Immature natural killer cell (primary cell): ENCODE measurements at regions not wholly inside any gene's neighbourhood (a gene's known extent, or its start where the extent isn't known, plus 50 kb on each side); places are given as distances from the start of the nearest gene placed in this dataset.
"Not testable (repeated sequence)": the region's sequence is repeated elsewhere in the genome, so short reads cannot be mapped to it uniquely, and the experiment has no call there.

Experiments
- DNase-seq, 3 donors: peaks; one replicate each; pipeline ENCODE4 v3.0.0; 2022; ENCODE audit warnings: mixed read lengths in 1 of 3
- H3K27ac Mint-ChIP-seq, 6 donors: one replicate each; pipeline ENCODE4 v1.8.0; 2020; ENCODE audit warnings: mixed read lengths in 6 of 6, mild to moderate bottlenecking in 5 of 6, inconsistent platforms in 4 of 6, moderate library complexity in 3 of 6
- H3K27me3 Mint-ChIP-seq, 3 donors: one replicate each; pipeline ENCODE4 v1.8.0; 2020 to 2021; ENCODE audit warnings: low read depth in 3 of 3, mild to moderate bottlenecking in 3 of 3, mixed read lengths in 3 of 3, moderate library complexity in 3 of 3, inconsistent platforms in 1 of 3
- H3K36me3 Mint-ChIP-seq, 3 donors: one replicate each; pipeline ENCODE4 v1.8.0; 2020; ENCODE audit warnings: mixed read lengths in 3 of 3, inconsistent platforms in 2 of 3, mild to moderate bottlenecking in 2 of 3
- H3K4me1 Mint-ChIP-seq, 2 donors: one replicate each; pipeline ENCODE4 v1.8.0; 2020; ENCODE audit warnings: inconsistent platforms in 2 of 2, mild to moderate bottlenecking in 2 of 2, mixed read lengths in 2 of 2, moderate library complexity in 1 of 2
- H3K4me3 Mint-ChIP-seq, 5 donors: one replicate each; pipeline ENCODE4 v1.8.0; 2020; ENCODE audit warnings: mild to moderate bottlenecking in 5 of 5, mixed read lengths in 5 of 5, inconsistent platforms in 3 of 5, moderate library complexity in 3 of 5
- H3K9me3 Mint-ChIP-seq, 6 donors: one replicate each; pipeline ENCODE4 v1.8.0; 2020; ENCODE audit warnings: mild to moderate bottlenecking in 6 of 6, mixed read lengths in 6 of 6, inconsistent platforms in 4 of 6, moderate library complexity in 3 of 6

DNA sequence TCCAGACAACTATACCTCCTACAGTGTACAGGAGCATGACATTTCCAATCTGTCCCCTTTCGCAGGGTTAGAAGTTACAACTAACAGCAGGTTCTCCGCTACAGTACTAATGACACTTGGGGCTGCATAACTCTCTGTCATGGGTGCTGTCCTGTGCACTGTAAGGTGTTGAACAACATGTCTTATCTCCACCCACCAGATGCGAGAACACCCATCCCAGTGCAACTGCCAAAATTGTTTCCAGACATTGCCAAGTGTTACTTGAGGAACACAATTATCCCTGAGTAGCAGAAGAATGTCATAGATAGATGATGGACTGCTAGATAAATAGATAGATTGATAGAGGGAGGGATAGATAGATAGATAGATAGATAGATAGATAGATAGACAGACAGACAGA is 200.9 kb upstream of the USP9Y start:
- no peaks in the 10 kb centered on the region for H3K4me1 Mint-ChIP-seq
- H3K36me3 Mint-ChIP-seq: no peaks in the 10 kb centered on the region
- H3K4me3 Mint-ChIP-seq: no peak overlapping the region
- DNase-seq: no peak
- no peaks in the 10 kb centered on the region for H3K27me3 Mint-ChIP-seq
- H3K27ac Mint-ChIP-seq: no peak overlapping the region
- H3K9me3 Mint-ChIP-seq: no peaks in the 10 kb centered on the region

DNA sequence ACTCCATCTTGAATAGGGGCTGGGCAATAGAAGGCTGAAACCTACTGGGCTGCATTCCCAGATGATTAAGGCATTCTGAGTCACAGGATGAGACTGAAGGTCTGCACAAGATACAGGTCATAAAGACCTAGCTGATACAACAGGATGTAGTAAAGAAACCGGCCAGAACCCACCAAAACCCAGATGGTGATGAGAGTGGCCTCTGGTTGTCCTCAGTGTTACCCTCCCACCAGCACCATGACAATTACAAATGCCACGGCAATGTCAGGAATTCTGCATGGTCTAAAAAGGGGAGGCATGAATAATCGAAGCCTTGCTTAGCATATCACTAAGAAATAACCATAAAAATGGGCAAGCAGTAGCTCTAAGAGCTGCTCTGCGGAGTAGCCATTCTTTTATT is 197.0 kb upstream of the USP9Y start:
- not testable (repeated sequence) for H3K4me1 Mint-ChIP-seq, DNase-seq, H3K27ac Mint-ChIP-seq, H3K36me3 Mint-ChIP-seq, H3K27me3 Mint-ChIP-seq, H3K4me3 Mint-ChIP-seq, H3K9me3 Mint-ChIP-seq

DNA sequence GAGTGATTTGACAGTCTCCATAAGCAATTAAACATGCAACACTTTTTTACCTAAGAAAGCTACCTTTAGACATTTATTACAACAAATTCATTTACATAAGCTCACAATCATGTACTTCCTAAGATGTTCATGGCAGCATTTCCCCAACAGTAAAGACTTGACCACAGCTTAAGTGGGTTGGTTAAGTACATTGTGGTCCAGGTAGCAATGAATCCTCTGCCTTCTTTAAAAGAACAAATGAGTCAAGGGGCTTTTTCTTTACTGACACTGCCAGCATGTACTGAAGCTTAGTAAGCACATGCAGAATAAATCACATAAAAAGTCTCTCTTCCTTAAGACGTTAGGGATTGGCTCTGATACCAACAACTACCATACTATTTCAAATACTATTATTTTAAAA is 183.7 kb upstream of the USP9Y start:
- no peaks in the 10 kb centered on the region for H3K27me3 Mint-ChIP-seq
- H3K36me3 Mint-ChIP-seq: no peaks in the 10 kb centered on the region
- H3K9me3 Mint-ChIP-seq: no peaks in the 10 kb centered on the region
- H3K4me1 Mint-ChIP-seq: no peaks in the 10 kb centered on the region
- no peak for DNase-seq
- no peak overlapping the region for H3K27ac Mint-ChIP-seq
- no peak overlapping the region for H3K4me3 Mint-ChIP-seq

DNA sequence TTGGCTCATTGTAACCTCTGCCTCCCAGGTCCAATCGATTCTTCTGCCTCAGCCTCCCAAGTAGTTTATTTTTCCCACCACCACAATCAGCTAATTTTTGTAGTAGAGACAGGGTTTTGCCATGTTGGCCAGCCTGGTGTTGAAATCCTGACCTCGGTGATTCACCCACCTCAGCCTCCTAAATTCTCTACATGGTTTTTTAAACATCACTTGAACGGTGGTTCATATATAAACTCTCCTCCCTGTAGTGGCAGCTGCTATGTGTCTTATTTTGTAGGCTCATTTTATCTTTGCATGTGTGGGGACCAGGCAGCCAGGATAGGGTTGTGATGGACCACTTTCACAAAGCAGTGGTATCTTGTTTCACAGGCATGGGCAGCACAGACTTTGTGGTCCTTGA is 175.8 kb upstream of the USP9Y start:
- no peaks in the 10 kb centered on the region for H3K9me3 Mint-ChIP-seq

DNA sequence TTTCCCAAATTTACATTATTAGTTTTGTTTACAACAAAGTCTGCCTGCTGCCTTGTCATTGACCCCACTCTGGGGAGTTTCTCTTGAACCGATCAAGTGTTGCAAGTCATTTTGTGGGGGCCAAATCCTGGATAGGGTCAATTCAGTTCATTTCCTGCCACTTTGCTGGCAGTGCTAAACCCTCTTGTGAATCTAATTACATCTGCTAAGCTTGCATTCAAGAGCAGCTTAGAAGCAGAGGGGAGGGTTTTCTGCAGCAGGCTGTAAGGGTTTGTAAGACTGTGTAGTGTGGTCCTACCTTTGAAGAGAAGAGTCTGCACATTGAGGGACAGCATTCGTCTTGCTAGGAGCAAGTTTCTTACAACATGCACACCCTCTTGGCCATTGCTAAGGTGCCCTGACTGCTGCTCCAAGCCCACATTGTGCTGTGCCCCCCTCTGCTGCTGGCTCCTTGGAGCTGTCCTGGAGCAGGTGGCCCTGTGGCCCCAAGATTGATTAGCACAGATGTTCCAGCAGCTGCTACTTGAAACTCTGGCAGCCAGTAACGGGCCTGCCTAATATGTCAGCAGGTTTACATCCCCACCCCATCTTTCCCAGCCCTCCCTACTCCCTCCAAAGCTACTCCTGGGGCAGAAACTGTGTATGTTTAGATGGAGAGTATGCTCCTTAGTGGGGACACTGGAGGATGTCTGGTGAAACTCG is 174.5 kb upstream of the USP9Y start:
- H3K4me3 Mint-ChIP-seq: peak overlapping the region in 1 of 5 donors; percentile 8
- no peak for DNase-seq
- no peaks in the 10 kb centered on the region for H3K36me3 Mint-ChIP-seq
- H3K9me3 Mint-ChIP-seq: no peaks in the 10 kb centered on the region
- no peak overlapping the region for H3K27ac Mint-ChIP-seq
- no peaks in the 10 kb centered on the region for H3K4me1 Mint-ChIP-seq
- H3K27me3 Mint-ChIP-seq: no peaks in the 10 kb centered on the region

More for the DNA sequence above, 175.8 kb upstream of the USP9Y start:
- no peaks in the 10 kb centered on the region for H3K27me3 Mint-ChIP-seq
- DNase-seq: no peak
- no peaks in the 10 kb centered on the region for H3K36me3 Mint-ChIP-seq
- no peak overlapping the region for H3K4me3 Mint-ChIP-seq
- no peak overlapping the region for H3K27ac Mint-ChIP-seq
- H3K4me1 Mint-ChIP-seq: no peaks in the 10 kb centered on the region

DNA sequence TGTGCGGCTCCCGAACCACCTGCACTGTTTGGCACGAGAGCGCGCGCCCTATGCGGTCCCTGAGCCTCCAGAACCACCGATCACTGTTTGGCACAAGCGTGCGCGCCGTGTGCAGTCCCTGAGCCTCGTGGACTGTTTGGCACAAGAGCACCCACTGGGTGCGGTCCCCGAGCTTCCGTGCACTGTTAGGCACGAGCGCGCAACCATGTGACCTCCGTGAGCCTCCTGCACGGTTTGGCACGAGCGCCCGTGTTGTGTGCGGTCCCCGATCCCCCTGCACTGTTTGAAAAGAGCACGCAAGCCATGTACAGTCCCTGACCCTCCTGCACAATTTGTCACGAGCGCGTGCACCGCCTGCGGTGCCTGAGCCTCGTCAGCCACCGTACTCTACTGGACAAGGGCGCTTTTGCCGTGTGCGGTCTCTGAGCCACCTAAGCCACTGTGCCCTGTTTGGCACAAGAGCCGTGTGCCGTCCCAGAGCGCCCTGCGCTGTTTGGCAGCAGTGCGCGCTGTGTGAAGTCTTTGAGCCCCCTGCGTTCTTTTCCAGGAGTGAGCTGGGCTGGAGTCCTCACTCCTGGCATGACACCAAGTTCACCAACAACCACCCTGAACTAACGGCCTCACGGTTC is 163.7 kb upstream of the USP9Y start:
- Mint-ChIP-seq H3K9me3 (no peaks in the 10 kb centered on the region), H3K27ac (no peak overlapping the region), H3K36me3 (no peaks in the 10 kb centered on the region), H3K4me3 (peak overlapping the region in 1 of 5 donors; percentile 13), H3K27me3 (peaks cover 0 to 6% (median 0%) of the 10 kb centered on the region in 3 donors), H3K4me1 (no peaks in the 10 kb centered on the region)
- DNase-seq: no peak

DNA sequence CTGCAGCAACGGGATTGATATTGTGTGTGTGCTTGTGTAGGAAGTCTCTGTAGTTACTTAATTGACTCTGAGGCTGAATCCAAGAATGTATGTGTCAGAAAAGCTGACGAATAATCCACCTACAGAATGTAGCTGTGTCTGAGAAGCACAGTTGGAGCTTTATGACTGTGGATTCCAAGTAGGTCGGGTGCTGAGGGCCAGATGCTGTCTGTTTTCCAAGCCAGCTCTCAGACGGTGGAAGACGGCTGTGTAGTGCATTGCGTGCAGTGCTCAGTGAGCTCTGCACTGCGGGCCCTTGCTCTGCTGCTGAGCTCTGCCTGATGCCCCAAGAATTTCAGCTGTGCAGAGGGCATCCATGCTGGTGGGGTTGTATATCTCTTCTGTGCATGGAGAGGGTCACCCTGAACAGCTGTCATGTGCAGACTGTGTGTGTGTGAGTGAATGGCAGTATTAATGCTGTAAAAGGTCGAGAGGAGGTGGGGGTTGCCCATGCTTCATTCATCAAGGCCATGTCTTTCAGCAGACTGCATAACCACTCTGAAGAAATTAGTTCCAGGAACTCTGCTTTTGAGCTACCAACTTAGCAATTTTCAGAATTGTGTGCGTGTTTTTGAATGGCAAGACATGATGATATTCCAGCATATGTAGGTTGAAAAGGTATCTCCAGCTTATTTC is 154.1 kb upstream of the USP9Y start:
- H3K4me3 Mint-ChIP-seq: no peak overlapping the region
- no peak overlapping the region for H3K27ac Mint-ChIP-seq
- H3K9me3 Mint-ChIP-seq: peaks cover 0 to 2% (median 0%) of the 10 kb centered on the region in 6 donors
- no peaks in the 10 kb centered on the region for H3K36me3 Mint-ChIP-seq
- H3K27me3 Mint-ChIP-seq: peaks cover 0 to 1% (median 0%) of the 10 kb centered on the region in 3 donors
- no peak for DNase-seq
- no peaks in the 10 kb centered on the region for H3K4me1 Mint-ChIP-seq

DNA sequence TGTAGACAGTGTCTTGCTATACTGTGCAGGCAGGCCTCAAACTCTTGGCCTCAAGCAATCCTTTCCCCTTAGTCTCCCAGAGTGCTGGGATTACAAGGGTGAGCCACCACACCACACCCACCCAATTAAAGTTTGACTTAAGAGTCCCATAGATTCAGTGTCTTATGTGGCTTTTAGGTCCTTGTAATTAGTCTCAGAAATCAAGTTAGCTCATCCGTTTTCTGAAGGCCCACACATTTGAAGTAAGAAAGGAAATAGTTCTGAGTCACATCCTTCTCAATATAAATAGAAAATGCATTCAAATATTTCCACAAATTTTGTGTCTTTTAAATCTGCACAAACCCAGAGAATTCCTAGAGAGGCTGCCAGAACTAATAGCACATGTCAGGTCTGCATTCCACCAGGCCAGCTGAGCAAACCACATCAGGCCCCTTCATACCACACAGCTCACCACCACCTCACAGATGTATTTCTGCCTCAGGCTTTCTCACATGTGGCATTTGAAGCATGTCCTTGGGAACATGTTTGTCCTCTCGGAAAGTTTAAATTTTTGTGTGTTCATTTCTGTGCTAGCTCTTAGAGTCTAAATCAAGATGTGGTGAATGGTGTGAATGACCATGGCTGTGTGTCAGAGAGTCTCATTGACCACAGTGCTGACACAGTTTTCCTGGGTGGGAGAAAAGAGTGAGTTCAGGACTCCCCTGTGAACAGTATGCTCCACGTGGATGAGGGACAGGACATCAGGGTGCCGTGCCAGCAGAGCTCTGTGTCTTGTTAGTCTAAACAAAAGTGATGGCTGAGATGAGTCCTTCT is 148.4 kb upstream of the USP9Y start:
- Mint-ChIP-seq H3K9me3 (peaks cover 0 to 2% (median 0%) of the 10 kb centered on the region in 6 donors), H3K4me1 (no peaks in the 10 kb centered on the region), H3K4me3 (peak overlapping the region in 1 of 5 donors; percentile 40)

DNA sequence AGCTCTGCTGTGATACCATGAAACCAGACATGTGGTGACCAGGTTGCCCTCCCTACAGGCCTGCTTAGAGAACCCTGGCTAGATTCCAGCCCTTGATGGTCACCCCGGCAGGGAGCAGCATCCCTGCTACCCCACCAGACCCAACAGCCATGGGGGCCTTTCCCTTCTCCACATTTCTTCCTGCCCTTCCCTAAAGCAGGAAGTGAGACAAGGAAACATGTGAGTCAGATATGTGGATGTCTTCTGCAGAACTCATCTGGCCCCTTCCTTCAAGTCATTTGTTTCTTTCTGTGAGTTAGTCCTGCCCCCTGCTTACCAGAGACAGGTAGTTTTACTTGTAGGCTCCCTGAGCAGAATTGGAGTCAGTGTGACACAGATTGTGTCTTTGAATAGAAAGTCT is 147.1 kb upstream of the USP9Y start:
- Mint-ChIP-seq H3K36me3 (no peaks in the 10 kb centered on the region), H3K27ac (no peak overlapping the region), H3K9me3 (peaks cover 0 to 2% (median 0%) of the 10 kb centered on the region in 6 donors), H3K4me3 (no peak overlapping the region), H3K27me3 (peaks cover 0 to 5% (median 0%) of the 10 kb centered on the region in 3 donors), H3K4me1 (no peaks in the 10 kb centered on the region)
- DNase-seq: no peak

More for the DNA sequence above, 148.4 kb upstream of the USP9Y start:
- H3K27me3 Mint-ChIP-seq: peaks cover 0 to 3% (median 0%) of the 10 kb centered on the region in 3 donors
- H3K27ac Mint-ChIP-seq: peak overlapping the region in 1 of 6 donors; percentile 30
- H3K36me3 Mint-ChIP-seq: no peaks in the 10 kb centered on the region
- no peak for DNase-seq

DNA sequence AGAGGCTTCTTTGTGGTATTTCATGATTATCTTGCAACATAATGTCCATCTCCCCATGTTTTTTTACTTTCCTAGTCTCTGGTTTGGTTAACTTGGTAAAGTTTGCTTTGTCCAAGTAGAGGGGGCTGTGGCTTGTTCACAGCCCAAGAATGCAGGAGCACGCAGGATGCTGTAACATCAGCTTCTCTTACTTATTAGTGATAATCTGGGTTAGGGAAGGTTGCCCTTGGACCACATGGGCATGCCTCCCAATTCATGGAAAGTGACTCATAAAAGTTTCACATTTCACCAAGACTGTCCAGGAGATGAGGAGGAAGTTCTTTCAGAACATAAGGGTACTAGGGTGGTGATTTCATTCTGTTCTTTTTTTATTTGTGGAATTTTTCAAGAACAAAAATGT is 146.0 kb upstream of the USP9Y start:
- peaks cover 0 to 5% (median 0%) of the 10 kb centered on the region in 3 donors for H3K36me3 Mint-ChIP-seq
- DNase-seq: no peak
- no peaks in the 10 kb centered on the region for H3K4me1 Mint-ChIP-seq
- H3K27ac Mint-ChIP-seq: no peak overlapping the region
- no peak overlapping the region for H3K4me3 Mint-ChIP-seq
- H3K27me3 Mint-ChIP-seq: peaks cover 0 to 3% (median 0%) of the 10 kb centered on the region in 3 donors
- peaks cover 0 to 4% (median 0%) of the 10 kb centered on the region in 6 donors for H3K9me3 Mint-ChIP-seq

DNA sequence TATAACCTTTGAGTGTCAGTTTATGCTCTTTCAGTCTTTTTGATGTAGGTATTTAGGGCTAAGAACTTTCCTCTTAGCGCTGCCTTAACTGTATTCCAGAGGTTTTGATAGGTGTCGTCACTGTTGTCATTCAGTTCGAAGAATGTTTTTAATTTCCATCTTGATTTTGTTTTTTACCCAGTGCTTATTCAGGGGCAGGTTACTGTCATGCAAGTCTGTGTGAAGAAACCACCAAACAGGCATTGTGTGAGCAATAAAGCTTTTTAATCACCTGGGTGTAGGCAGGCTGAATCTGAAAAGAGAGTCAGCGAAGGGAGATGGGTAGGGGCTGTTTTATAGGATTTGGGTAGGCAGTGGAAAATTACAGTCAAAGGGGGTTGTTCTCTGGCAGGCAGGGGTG is 142.0 kb upstream of the USP9Y start:
- Mint-ChIP-seq H3K4me1 (no peaks in the 10 kb centered on the region), H3K27ac (no peak overlapping the region), H3K9me3 (peaks cover 0 to 29% (median 0%) of the 10 kb centered on the region in 6 donors), H3K27me3 (peaks cover 0 to 3% (median 0%) of the 10 kb centered on the region in 3 donors), H3K36me3 (peaks cover 0 to 19% (median 0%) of the 10 kb centered on the region in 3 donors), H3K4me3 (no peak overlapping the region)
- no peak for DNase-seq

DNA sequence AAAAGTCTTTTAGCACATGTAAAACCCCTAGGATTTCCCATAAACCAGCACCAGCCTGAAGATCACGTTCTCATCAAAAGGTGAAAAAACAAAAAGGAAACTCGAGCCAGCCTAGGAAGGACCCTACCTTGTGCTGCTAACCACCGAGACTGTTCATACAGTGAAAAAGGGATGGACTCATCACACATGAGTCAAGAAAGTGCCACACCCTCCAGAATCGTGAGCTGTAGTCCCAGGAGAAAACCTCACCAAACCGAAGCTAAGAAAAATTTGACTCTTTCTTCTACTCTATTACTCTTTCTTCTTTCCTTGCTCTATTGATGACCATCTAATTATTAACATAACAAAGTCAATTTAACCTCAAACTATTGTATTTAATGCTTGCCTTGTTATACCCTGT is 124.8 kb upstream of the USP9Y start:
- H3K4me1 Mint-ChIP-seq: no peaks in the 10 kb centered on the region
- peaks cover 0 to 2% (median 0%) of the 10 kb centered on the region in 3 donors for H3K27me3 Mint-ChIP-seq
- no peak for DNase-seq
- no peak overlapping the region for H3K4me3 Mint-ChIP-seq
- no peaks in the 10 kb centered on the region for H3K9me3 Mint-ChIP-seq
- no peak overlapping the region for H3K27ac Mint-ChIP-seq
- no peaks in the 10 kb centered on the region for H3K36me3 Mint-ChIP-seq

DNA sequence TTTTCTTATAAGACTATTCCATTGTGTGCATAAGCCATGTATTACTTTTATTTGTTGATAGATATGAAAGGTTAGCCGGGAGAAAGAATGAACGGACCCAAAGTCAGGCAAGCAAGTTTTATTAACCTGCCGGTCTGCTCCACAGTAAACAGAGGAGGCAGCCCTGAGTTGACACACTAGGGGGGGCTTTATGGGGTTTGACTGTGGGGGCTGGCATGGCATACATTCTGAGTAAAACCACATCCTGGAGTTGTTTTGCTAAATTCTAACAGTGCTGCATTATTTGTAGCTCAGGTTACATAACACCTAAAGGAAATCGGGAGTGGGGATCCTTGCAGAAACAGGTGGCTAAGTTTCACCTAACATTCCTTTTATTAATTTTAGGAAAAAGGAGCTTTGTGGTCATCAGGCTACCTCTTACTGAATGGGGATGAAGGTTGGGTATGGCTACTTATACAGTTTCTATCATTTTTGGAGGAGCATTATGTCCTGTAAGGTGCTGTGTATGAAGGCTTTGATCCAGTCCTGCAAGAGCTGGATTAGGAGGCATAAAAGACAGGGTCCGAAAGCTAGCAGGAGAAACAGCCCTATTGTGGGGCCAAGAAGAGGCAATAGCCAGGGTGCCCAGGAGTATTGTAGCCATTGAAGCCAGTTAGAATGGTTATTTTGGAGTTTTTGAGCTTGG is 107.4 kb upstream of the USP9Y start:
- H3K27ac Mint-ChIP-seq: peak overlapping the region in 1 of 6 donors; percentile 78
- peak overlapping the region in 1 of 5 donors; percentile 82 for H3K4me3 Mint-ChIP-seq
- DNase-seq: no peak
- peaks cover 0 to 9% (median 0%) of the 10 kb centered on the region in 3 donors for H3K36me3 Mint-ChIP-seq
- H3K9me3 Mint-ChIP-seq: peaks cover 0 to 2% (median 0%) of the 10 kb centered on the region in 6 donors
- H3K4me1 Mint-ChIP-seq: no peaks in the 10 kb centered on the region
- peaks cover 0 to 2% (median 0%) of the 10 kb centered on the region in 3 donors for H3K27me3 Mint-ChIP-seq
